Gastrocnemius medialis (tissue), 4 donors: ENCODE measurements at regions not wholly inside any gene's neighbourhood (a gene's known extent, or its start where the extent isn't known, plus 50 kb on each side); places are given as distances from the start of the nearest gene placed in this dataset.

ENCODE experiments used
- CTCF ChIP-seq, 5 experiments: fragments of 450-650 bp in 3 of 5; fragments of 200-600 bp in 2 of 5; sonication (generic) in 2 of 5; IDR thresholded peaks in 4 of 5; conservative IDR thresholded peaks in 1 of 5; 1 replicate in 4 of 5; 2 replicates in 1 of 5; pipeline ENCODE4 v1.5.1; 2016 to 2019; ENCODE audit warnings: antibody characterized with exemption in 5 of 5, mild to moderate bottlenecking in 3 of 5, moderate library complexity in 3 of 5
- POLR2A ChIP-seq, 2 donors: fragments of 450-650 bp; IDR thresholded peaks; one replicate each; pipeline ENCODE4 v1.6.1; 2017; ENCODE audit warnings: antibody characterized with exemption in 2 of 2, mild to moderate bottlenecking in 2 of 2, moderate library complexity in 2 of 2

- TF ChIP-seq CTCF (IDR thresholded peaks at IDR 0.05 in 4 of 5, conservative IDR thresholded peaks at IDR 0.05 in 1 of 5) (no peak), POLR2A (IDR thresholded peaks at IDR 0.05) (no peak)
Measured at GRCh38 chr5:79878136-79878679, 112.9 kb downstream of the MTX3 start.
